ENCODE measurements at regions not wholly inside any gene's neighbourhood (a gene's known extent, or its start where the extent isn't known, plus 50 kb on each side); places are given as distances from the start of the nearest gene placed in this dataset.

DNA sequence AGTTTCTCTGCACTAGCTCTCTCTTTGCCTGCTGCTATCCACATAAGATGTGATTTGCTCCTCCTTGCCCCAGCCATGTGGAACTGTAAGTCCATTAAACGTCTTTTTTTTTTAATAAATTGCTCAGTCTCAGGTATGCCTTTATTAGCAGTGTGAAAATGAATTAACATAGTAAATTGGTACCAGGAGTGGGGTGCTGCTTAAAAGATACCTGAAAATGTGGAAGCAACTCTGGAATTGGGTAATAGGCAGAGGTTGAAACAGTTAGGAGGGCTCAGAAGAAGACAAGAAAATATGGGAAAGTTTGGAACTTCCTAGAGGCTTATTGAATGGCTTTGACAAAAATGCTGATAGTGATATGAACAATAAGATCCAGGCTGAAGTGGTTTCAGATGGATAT is 159.8 kb downstream of the FSCB start:
- no peak overlapping the region for H3K4me3 ChIP-seq (ENCODE audit: low read depth, low read length)
- no peaks in the 10 kb centered on the region; the same call in 1 of the 2 replicates for H3K9me3 ChIP-seq
- H3K4me1 ChIP-seq: no peaks in the 10 kb centered on the region
- no peaks in the 10 kb centered on the region for H3K27me3 ChIP-seq
- TF ChIP-seq, protein P1, sequence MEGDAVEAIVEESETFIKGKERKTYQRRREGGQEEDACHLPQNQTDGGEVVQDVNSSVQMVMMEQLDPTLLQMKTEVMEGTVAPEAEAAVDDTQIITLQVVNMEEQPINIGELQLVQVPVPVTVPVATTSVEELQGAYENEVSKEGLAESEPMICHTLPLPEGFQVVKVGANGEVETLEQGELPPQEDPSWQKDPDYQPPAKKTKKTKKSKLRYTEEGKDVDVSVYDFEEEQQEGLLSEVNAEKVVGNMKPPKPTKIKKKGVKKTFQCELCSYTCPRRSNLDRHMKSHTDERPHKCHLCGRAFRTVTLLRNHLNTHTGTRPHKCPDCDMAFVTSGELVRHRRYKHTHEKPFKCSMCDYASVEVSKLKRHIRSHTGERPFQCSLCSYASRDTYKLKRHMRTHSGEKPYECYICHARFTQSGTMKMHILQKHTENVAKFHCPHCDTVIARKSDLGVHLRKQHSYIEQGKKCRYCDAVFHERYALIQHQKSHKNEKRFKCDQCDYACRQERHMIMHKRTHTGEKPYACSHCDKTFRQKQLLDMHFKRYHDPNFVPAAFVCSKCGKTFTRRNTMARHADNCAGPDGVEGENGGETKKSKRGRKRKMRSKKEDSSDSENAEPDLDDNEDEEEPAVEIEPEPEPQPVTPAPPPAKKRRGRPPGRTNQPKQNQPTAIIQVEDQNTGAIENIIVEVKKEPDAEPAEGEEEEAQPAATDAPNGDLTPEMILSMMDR (IDR thresholded peaks at IDR 0.05; ENCODE audit: low read depth, low read length): no peak
- no peak for DNase-seq
- no peaks in the 10 kb centered on the region for H3K36me3 ChIP-seq

DNA sequence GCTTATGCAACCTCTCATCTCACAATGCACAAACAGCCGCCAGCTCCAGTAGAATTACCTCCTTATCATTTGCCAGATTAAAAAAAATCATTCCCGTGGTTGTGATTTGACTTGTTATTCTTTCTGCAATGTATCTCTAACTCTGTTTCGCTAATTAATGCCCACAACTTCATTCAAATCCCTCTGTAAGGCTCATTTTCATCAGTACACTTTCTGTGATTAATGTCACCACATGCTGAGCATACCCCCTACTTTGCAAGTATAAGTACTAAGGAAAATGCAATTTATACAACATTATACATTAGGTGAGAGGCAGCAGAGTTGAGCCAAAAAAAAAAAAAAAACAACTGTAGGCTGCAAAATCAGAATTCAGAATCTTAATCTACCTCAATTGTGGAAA is 166.0 kb downstream of the FSCB start:
- DNase-seq: no peak
- H3K36me3 ChIP-seq: no peaks in the 10 kb centered on the region

DNA sequence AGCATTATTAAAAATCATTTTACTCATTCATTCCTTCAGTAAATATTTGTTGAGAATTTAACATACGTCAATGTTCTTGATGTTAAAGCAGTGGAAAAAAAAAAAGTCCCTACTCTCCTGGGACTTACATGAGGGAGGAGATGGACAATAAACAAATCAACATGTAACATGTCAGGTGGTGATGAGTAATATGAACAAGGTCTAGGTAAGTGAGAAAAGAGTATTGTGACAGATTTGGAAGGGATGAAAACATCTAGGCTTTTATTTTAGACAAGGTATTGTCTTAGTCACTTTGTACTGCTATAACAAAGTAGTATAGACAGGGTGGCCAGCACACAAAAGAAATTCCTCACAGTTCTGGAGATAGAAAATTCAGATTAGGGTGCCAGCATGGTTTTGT is 167.2 kb downstream of the FSCB start:
- no peak for DNase-seq

More for the DNA sequence above, 166.0 kb downstream of the FSCB start:
- Histone ChIP-seq H3K4me3 (ENCODE audit: low read depth, low read length) (no peak overlapping the region), H3K9me3 (no peaks in the 10 kb centered on the region), H3K27me3 (no peaks in the 10 kb centered on the region), H3K4me1 (no peaks in the 10 kb centered on the region)
- TF ChIP-seq, protein P1 (IDR thresholded peaks at IDR 0.05; ENCODE audit: low read depth, low read length): no peak

DNA sequence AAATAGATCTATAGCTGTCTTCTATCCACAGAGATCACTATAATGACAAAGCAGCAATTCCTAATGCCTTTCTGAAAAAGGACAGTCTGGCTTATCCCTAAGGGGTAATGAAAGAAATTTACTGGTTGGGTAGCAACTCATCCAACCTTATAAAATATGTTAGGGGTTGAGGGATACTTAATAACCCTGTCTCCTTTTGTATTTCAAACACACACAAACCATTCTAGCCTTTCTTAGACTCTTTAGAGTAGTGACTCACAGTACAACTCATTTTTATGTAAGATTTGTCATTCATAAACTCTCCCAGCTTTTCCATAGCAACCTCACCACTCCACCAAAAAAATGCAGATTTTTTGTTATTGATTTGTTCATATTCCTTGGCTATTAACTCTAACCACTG is 167.9 kb downstream of the FSCB start:
- H3K4me3 ChIP-seq (ENCODE audit: low read depth, low read length): no peak overlapping the region
- H3K4me1 ChIP-seq: no peaks in the 10 kb centered on the region
- H3K36me3 ChIP-seq: no peaks in the 10 kb centered on the region
- DNase-seq: no peak
- no peaks in the 10 kb centered on the region for H3K9me3 ChIP-seq
- no peaks in the 10 kb centered on the region for H3K27me3 ChIP-seq
- TF ChIP-seq, protein P1 (IDR thresholded peaks at IDR 0.05; ENCODE audit: low read depth, low read length): no peak

More for the DNA sequence above, 167.2 kb downstream of the FSCB start:
- no peaks in the 10 kb centered on the region for H3K9me3 ChIP-seq
- H3K27me3 ChIP-seq: no peaks in the 10 kb centered on the region
- no peaks in the 10 kb centered on the region for H3K36me3 ChIP-seq
- H3K4me1 ChIP-seq: no peaks in the 10 kb centered on the region
- TF ChIP-seq, protein P1 (IDR thresholded peaks at IDR 0.05; ENCODE audit: low read depth, low read length): no peak
- H3K4me3 ChIP-seq (ENCODE audit: low read depth, low read length): no peak overlapping the region

DNA sequence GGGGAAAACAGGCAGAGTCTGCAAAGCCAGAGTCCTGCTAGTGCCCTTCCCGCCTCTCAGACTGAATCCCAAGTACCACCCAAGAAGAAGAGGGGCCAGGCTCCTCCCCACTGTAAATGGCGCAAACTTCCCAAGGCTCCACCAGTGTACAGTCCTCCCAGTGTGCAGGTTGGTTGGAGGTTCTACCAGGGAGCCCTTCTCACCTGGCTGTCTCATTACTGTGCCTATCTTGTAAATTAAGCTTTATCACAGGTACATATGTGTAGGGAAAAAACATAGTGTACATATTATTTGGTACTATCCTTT is 189.7 kb downstream of the FSCB start:
- H3K9me3 ChIP-seq: no peaks in the 10 kb centered on the region
- TF ChIP-seq, protein P1 (IDR thresholded peaks at IDR 0.05; ENCODE audit: low read depth, low read length): no peak
- no peak for DNase-seq
- no peaks in the 10 kb centered on the region for H3K36me3 ChIP-seq
- H3K4me3 ChIP-seq (ENCODE audit: low read depth, low read length): no peak overlapping the region
- H3K27me3 ChIP-seq: no peaks in the 10 kb centered on the region
- no peaks in the 10 kb centered on the region for H3K4me1 ChIP-seq

DNA sequence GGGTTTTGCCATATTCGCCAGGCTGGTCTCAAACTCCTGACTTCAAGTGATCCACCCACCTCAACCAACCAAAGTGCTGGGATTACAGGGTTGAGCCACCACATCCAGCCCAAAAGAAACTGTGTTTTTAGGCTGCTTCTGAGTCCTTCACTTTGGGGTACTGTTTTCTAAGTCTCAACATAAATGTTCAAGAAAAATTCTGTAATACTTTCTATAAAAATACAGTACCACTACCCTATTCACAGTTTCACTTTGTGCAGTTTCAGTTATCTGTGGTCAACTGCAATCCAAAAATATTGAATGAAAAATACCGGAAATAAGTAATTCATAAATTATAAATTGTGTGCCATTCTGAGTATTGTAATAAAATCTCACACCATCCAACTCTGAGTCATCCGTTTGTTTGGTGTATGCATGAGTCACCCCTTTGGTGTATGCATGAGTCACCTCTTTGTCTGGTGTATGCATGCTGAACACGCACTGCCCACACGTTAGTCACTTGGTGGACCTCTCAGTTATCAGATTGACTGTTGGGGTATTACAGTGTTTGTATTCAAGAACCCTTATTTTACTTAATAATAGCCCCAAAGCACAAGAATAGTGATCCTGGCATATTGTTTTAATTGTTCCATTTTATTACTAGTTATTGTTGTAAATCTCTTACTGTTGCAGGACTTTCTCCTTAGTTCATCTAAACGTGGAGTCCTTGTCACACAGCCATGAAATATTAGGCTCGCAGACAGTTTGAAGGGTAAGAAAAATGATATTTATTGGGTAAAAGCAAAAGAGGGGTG is 190.2 kb downstream of the FSCB start:
- DNase-seq: no peak
- no peaks in the 10 kb centered on the region for H3K27me3 ChIP-seq
- TF ChIP-seq, protein P1 (IDR thresholded peaks at IDR 0.05; ENCODE audit: low read depth, low read length): no peak
- no peaks in the 10 kb centered on the region for H3K36me3 ChIP-seq
- no peaks in the 10 kb centered on the region for H3K4me1 ChIP-seq
- H3K9me3 ChIP-seq: no peaks in the 10 kb centered on the region
- H3K4me3 ChIP-seq (ENCODE audit: low read depth, low read length): no peak overlapping the region

Data from BE2C (cell line).